ENCODE measurements at regions not wholly inside any gene's neighbourhood (a gene's known extent, or its start where the extent isn't known, plus 50 kb on each side); places are given as distances from the start of the nearest gene placed in this dataset.

GRCh38 chr12:39239490-39240486 lies 203.1 kb downstream of the KIF21A start:
- TF ChIP-seq POLR2A (IDR thresholded peaks at IDR 0.05) (no peak), CTCF (IDR thresholded peaks at IDR 0.05 in 4 of 5, conservative IDR thresholded peaks at IDR 0.05 in 1 of 5) (no peak)

All from gastrocnemius medialis (tissue), 4 donors.